ENCODE measurements at regions not wholly inside any gene's neighbourhood (a gene's known extent, or its start where the extent isn't known, plus 50 kb on each side); places are given as distances from the start of the nearest gene placed in this dataset.

DNA sequence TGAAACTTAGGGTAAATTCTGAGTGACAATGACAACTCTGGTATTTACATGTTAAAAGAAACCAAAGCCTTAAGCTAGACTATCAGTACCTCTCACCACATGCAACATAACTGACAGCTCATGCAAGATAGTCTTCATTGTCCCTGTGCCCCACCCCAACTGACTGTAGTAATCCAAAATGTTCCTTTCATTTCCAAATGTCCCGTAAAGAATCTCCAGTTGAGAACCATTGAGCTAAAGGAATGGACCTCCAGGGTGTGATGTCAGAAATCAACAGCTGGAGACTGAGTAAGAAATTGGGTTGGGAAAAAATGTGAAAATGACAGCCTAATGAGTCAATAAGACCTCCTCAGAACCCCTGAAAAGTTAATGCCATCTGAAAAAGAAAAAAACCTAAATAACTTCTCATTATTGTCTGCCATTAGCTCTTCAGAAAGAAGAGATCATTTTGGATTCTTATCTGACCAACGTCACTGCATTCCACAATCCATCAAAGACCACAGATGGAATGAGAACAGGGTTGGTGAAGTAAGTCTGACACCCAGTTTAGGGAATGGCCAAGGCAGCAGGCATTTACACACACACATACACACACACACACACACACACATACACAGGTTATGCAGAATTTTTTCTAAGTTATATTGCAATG lies 51.7 kb upstream of the ACVR2A start:
- no peak for DNase-seq

DNA sequence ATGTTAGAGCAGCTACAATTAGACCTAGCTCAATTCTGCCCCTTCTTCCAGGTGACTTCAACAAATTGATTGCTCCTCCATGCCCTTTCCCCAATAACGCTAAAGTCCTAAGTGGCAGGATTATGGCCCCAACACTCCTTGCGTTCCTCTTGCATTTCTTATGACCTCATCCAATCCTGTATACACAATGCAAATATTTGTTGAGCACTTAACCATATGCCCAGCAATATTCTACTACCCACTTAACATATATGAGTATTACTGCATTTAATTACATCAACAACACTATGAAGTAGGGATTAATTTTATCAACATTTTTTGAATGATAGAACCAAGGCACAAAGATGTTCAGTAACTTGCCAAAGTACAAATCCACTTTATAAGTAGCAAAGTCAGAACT lies 54.2 kb upstream of the ACVR2A start:
- DNase-seq, result no peak

DNA sequence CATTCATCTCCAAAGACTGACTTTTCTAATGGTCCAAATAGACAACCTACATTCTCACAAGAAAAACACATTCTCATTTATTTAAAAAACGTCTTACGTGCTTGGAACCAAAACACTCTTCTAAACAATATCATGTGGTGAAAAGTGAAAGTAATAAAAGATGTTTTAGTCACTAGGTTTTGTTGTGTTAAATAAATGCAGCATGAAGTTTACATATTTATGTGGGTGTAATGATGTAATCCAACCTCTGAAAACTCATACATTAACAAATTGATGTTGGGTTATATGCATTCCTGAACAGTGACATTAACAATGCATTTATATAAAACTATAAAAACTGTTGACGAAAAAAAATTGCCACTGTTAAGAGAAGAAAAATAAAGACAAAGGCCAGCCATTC lies 55.1 kb upstream of the ACVR2A start:
- DNase-seq, result no peak

DNA sequence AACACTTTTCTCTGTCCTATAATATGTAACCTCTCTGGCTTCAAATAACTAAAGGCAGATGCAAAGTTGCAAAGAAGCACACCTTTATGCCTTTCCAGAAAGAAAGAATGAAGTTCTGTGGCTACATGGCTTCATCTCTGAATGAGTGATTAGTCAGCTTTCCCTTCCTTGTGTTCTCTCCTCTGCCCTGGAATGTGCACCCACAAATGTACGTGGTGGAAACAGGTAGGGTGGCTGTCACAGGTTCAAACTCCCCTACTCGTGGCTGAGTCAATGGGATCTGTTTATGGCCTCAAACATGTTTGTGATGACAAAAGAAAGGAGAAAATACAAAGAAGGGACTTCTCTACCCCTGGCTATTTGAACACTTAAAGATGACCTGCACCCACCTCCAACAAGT lies 55.5 kb upstream of the ACVR2A start:
- no peak for DNase-seq

DNA sequence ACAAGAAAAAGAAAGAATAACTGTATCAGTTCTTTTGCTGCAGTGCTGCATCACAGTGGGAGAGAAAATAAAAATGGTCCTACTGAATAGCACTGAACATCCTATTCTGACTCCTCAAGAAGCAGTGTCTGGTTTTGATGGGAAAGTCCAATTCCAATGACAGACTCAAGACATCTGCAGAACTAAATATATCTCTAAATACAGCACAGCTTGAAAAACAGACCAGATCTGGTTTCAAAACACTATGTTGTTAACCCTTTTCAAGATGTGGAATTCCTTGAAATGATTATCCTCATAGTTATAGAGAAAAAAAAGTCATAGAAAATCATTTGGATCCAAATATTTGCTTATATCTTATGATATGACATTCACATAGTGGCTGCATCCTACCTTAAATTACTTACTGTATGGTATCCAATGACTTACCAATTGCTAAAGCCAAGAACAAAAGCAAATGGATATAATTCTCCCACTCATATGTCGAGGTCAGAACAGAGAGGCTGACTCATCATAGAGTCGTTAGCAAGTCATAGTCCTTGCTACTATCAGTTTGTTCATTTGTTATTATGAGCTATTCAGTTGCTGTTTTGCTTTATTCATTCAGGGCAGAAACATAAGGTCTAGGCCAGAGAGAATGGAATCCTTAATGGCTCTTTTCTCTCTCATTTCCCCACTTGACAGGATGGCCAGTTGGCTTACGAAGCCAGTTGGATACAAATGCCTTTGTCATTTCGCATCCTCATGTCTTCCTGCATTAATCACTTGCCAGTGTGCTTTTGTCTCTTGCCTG lies 62.5 kb upstream of the ACVR2A start:
- peak; percentile 0 for DNase-seq

DNA sequence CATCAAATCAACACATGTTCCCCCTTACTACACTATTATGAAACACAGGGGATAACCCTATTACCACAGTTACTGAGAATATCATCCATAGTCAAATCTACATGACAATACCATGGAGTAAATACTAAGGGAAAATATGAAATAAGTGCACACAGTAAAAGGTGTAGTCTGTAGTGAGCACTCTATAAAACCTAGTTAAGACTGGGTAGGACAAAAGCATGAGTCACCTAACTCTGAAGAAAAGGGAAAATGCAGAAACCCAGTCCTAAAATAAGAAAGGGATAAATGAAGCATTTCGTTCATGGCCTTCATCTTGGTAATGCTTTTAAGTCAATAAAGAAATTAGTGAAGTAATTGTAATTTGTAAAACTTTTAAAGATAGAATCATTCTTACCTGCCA lies 65.4 kb upstream of the ACVR2A start:
- no peak for DNase-seq

DNA sequence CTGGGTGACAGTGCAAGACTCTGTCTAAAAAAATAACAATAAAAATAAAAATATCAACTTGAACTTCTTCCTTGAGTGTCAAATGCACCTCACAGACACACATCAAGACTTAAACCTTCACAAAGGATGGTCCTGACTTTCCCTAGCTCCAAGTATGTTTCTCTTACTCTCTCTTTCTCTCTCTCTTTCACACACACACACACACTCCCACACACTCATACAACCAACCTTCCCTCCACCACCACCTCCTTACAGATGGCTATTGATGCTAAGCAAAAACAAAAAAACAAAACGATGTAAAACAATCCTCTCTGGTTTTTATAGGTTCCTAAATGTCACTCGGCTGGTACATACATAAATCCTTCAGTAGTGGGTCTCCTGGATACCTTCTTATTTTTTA lies 67.4 kb upstream of the ACVR2A start:
- DNase-seq, result no peak

DNA sequence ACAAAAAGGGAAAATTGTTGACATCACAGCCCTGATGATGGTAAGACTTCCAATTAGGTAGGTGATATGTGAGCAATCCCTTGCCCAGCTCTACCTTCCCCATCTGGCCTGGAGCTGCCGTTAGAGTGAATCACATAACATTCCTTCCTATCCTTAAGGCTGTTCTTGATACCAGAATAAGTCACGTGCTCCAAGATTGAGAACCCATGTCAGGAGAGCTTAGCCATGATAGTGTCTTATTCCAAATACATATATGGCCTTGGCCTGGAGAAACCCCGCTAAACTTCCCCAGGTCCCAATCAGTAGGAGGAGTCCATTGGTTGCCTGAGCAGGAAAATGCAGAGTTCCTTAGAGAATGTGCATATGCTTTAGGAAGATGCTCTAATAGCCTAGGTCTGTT lies 70.0 kb upstream of the ACVR2A start:
- DNase-seq, result no peak

DNA sequence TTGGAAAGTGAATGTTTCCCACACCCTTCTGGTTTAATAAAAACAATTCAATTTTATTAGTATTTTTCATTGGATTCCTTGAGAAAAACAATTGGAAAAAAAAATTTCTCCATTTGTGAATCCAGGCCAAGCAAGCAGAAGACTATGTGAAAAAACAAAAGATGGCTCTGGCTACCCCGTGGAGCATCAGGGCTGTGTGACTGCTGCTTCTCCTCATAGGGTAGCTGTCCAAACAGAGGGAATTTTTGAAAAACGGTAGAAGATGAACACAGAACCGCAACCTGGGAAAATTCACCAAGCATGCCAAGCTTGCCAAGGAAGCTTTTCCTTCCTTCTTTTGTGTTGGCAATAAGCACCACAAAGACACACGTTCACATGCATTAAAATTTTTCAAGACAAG lies 71.3 kb upstream of the ACVR2A start:
- no peak for DNase-seq

DNA sequence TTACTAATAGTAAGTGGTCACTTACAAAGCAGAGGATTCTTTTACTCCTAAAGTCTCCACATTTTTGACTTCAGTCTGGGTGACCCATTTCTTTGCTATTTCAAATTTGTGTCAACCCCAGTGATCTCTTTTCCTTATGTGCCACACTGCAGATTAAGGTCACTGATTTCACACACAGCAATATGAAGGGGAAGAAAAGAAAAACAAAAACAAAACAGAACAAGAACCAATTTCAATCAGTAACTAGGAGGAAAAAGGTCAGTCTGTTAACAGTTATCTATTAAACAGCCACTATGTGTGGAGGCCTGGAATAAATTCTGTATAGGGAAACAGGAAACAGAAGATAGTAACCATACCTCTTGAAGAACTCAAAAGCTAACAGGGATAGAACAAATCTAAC lies 72.0 kb upstream of the ACVR2A start:
- DNase-seq, result no peak

DNA sequence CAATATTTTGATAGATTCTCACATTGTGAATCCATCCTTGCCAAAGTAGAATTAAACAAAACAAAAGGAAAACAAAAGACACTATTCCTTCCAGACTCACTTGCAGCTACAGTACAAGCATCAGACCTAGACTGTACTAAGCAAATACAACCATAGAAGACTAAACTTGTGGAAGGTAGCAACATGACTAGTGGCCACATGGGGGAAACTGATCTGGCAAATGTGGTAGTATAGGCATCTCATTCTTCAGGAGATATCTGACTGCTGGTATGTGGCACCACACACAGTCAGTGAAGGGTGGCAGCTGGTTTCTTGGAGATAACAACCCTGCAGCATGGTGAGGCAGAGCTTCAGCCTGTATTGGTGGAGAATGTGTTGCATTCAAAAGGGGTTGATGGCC lies 81.0 kb upstream of the ACVR2A start:
- DNase-seq, result peak; percentile 14

DNA sequence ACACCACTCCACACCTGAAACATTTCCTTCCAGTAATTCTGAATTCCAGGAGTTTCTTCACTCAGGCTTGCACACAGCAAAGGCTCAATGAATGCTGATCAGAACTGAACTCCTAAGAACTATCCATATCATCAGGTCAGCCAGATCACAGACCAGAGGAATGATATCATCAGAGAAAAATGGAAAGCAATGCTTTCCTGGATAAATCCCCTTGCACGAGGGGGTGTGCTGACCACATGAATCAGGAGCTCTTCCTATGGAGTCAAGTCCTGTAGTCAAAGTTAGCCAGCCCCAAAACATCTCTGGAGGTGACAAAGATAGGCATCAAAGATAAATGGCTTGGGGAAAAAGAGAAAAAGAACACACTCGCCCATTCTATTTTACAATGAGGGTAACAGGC lies 83.8 kb upstream of the ACVR2A start:
- DNase-seq, result no peak

DNA sequence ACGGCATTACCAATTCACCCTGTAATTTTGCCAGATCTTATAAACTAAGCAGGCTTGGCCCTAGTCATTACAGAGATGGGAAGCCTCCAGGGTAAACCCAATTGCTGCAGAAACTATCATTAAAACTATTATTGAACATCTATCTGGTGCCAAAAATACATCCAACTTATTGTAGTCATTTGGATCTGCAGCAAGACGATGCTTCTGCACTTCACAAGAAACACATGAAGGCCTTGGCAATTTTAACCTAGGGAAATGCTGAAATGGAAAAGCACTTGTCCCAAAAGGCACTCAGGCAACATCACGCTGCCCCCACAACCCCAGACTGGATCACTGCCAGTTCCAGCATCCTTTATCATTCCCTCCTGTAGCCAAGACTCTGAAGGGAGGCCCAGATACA lies 85.3 kb upstream of the ACVR2A start:
- DNase-seq, result no peak

DNA sequence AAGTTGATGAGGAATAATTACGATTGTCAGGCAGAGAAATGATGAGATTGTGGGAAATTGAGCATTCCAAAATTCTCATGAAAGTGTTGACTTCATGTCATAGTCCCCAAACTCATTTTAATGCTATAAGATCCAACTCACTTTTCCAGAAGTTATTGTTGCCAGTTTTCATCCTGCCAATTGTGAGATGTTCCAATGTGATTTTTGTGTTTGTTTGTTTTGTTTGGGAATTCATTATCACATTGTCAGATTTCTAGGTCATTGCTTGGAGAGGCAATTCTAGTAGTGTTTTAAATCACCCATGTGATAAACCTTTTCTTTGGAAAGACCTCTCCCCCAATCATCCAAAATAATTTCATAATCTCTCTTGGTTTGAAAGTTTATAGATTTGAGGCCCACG lies 86.0 kb upstream of the ACVR2A start:
- no peak for DNase-seq

DNA sequence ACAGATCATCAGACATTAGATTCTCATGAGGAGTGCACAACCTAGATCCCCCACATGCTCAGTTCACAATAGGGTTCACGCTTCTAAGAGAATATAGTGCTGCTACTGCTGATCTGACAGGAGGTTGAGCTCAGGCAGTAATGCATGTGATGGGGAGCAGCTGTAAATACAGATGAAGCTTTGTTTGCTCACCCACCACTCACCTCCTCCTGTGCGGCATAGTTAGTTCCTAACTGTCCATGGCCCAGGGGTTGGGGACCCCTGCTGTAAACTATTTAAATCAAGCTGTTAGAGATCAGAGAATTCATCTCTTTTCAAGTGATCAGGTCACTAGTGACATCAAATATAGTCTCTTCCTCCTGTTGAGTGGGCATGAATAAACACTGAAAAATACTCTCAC lies 88.8 kb upstream of the ACVR2A start:
- no peak for DNase-seq

DNA sequence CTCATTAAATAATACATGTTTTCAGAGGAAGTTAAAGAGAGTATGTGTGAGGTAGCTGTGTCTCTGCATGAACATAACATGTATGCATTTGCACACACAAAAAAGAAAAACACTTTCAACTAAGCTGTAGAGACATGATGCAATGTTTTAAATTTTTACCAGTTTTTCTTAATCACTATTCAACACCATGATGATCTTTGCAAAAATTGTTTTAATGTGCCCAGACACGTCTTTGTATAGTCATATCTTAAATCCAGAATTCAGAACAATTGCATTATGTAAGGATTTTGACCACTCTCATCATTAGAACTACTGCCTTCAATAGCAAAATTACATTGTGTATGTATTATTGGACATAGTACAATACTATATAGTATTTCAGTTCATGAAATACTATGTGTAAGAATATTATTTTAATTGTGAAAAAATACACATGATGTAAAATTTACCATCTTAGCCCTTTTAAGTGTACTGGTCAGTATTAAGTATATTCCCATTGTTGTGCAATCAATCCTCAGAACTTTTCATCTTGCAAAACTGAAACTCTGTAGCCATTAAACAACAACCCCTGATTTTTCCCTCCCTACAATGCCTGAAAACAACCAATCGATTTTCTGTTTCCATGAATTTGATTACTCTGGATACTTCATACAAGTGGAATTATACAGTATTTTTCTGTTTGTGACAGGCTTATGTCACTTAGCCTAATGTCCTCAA lies 104.5 kb upstream of the ACVR2A start:
- DNase-seq, result no peak

DNA sequence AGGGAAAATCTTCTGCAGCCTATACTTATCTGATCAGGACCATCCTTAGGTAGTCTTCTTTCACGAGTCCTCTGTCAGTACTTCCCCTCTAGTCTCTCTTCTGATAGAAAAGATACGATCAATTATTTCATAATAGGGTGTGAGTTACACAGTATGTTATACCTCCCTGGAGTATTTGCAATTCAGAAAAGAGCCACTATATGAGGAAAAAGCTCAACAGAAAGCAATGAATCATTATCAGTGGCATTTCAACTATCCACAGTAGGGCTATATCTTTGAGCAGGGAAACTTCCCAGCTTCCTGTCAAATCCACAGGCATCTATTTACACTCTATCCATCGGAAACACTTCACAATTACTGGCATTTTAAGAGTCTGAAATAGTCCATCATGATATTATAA lies 105.3 kb upstream of the ACVR2A start:
- DNase-seq, result peak; percentile 10

DNA sequence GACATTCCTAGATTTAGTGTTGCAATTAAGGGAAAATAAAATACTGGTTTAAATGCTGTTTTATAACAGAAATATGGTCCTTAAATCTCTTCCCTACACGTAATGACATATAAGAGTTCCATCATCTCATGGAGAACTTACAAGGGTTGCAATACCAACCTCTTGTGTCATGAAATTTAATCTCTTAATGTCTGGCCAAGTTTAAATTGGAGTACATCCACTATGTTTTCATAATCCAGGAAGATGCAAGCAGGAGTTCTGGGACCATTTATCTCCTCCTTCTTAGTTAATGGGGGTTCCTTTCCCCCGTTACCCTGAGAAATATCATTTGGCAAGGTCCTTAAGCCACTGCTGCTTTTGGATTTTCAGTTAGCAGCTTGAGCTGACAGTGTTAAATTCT lies 126.0 kb upstream of the ACVR2A start:
- no peak for DNase-seq

DNA sequence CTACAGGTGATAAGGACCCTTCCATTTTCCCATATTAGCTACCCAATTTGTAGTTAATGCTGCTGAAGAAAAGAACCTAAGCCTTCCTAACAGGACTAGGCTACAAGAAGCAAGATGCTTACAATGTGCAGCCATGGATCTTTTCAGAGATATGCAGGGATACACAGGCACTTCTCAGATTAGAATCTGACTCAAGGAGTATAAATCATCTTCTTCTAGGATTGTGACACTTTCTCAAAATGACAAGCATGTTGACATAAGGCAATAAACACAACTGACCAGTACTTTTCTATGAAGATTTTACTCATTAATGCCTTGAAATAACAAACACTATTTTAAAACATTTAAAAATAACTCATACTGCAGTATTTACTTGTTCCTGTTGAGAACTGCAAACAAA lies 127.9 kb upstream of the ACVR2A start:
- DNase-seq, result no peak

DNA sequence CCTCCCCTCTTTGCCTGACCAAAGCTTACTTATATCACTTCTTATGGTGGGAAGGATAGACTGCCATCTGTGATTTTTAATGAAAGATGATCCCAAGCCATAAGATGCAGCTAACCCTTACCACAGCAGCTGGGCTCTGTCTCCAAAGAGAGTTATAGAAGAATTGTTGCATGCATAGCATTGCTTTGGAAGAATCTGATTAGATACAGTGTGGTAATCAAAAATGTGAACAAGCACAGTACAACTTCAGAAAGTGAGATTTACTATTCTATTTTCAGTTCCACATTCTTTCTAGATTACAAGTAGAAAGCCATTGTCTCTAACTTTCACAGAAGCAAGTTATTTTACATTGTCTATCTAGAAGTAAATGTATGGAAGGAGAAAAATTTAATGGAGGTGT lies 129.0 kb upstream of the ACVR2A start:
- DNase-seq, result no peak

DNA sequence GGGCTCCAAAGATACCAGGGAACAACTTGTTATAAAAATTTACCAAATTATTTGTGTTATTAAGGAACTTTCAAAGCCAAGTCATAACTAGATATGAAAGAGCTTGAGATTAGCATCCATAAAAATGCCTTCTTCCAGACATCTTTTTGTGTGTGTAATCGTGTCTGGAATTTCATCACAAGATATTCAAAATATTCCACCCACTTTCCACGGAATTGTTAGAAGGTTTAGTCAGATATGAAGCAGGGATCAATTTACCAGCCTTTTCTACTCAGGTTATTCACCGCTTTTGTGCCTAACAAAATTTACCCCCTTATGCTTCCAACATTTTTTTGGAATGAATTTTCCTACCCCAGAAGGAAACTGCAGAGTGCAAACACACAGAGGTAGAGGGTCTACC lies 130.2 kb upstream of the ACVR2A start:
- no peak for DNase-seq

DNA sequence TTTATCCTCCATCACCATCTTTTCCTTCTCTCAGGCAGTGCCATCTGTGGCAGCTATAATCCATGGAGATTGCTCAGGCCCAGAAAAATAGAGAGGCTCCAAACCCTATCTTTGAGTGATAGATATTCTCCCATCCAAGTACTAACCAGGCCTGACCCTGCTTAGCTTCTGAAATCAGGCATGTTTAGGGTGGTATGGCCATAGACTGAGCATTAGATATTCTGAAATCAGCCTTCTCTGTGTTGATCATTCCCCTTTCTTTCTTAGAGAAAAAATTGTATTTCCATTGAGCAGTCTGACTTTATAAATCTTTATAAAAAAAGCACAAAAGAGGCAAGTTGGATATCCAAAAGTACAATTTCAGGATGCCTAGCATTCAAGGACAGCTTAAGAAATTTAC lies 131.5 kb upstream of the ACVR2A start:
- DNase-seq, result no peak

DNA sequence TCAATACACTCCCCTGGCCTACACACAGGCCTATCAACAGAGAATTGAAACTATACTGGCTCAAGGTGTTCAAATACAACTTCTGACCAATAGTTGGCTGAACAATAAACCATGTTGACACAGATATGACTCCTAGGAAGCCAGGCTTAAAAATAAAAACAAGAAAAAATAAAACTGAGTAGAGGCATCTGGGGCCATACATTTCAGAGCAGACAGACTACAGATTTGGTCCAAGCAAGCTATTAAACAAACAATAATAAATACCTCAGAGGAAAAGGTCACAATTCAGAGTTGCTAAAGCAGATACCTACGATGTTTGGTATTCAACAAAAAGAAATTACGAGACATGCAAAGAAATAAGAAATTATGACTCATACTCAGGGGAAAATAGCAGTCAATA lies 132.8 kb upstream of the ACVR2A start:
- no peak for DNase-seq

DNA sequence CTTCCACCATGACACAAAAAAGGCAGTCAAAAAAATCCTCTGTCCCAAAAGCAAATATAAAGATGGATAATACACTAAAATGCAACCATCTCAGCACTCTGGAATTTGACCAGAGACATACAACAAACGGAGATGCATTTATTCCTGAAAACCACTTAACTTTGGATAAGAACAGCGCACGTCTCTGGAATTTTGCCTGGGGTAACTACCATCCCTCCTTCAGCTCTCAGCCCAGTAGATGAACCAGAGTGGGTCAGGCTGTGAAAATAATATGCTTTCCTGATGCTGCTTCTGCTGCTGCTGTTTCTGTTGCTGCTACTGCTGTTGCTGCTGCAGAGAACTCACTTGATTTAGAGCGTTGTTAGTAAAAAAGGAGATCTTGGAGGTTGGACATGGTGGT lies 133.8 kb upstream of the ACVR2A start:
- DNase-seq, result no peak

All from hematopoietic multipotent progenitor cell treated with erythropoietin and hydrocortisone succinate and interleukin-3 and kit ligand, for 4 days (in vitro differentiated cells).